ENCODE measurements at regions not wholly inside any gene's neighbourhood (a gene's known extent, or its start where the extent isn't known, plus 50 kb on each side); places are given as distances from the start of the nearest gene placed in this dataset.

- Histone ChIP-seq H3K9me3 (peaks cover 0 to 11% of the 10 kb centered on the region in 2 donors), H3K36me3 (no peaks in the 10 kb centered on the region), H3K4me1 (no peaks in the 10 kb centered on the region), H3K27me3 (no peaks in the 10 kb centered on the region), H3K4me3 (no peak overlapping the region), H3K27ac (peak overlapping the region; percentile 50 to 66)
- no peak for DNase-seq (ENCODE audit: low spot score)
- no peak for TF ChIP-seq CTCF (IDR thresholded peaks at IDR 0.05)
Measured at GRCh38 chr6:74733830-74734620, 471.8 kb downstream of the COL12A1 start.

- no peak for TF ChIP-seq CTCF (IDR thresholded peaks at IDR 0.05)
- Histone ChIP-seq H3K4me1 (no peaks in the 10 kb centered on the region), H3K36me3 (no peaks in the 10 kb centered on the region), H3K9me3 (peaks cover 0 to 7% of the 10 kb centered on the region in 2 donors), H3K27ac (no peak overlapping the region), H3K4me3 (no peak overlapping the region), H3K27me3 (no peaks in the 10 kb centered on the region)
- DNase-seq (ENCODE audit: low spot score) = no peak
Measured at GRCh38 chr6:74731931-74732330, 473.9 kb downstream of the COL12A1 start.

DNA sequence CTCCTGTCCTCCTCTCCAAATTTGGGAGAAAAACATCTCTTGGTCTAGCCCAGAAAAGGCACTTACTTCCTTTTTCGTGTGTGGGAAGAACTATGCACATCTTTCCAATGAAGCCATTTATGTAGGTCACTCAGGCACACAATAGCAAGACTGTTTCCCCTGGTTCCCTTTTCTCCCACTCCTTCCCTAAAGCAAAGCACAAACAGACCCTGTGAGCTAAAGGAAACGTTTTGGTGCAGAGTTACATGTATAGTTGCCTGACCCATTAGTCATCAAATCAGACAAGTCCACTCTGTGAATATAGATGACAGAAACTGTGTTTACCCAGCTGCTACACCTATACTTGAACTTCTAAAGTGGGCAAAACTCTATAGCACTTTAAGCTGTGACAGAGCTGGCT lies 474.6 kb downstream of the COL12A1 start:
- Histone ChIP-seq H3K36me3 (no peaks in the 10 kb centered on the region), H3K4me1 (no peaks in the 10 kb centered on the region), H3K4me3 (no peak overlapping the region), H3K27me3 (no peaks in the 10 kb centered on the region), H3K27ac (no peak overlapping the region), H3K9me3 (no peaks in the 10 kb centered on the region)
- DNase-seq (ENCODE audit: low spot score) = no peak
- no peak for TF ChIP-seq CTCF (IDR thresholded peaks at IDR 0.05)

- H3K4me3 ChIP-seq = no peak overlapping the region
- DNase-seq (ENCODE audit: low spot score) = no peak
- no peaks in the 10 kb centered on the region for H3K36me3 ChIP-seq
- H3K27me3 ChIP-seq = no peaks in the 10 kb centered on the region
- no peak overlapping the region for H3K27ac ChIP-seq
- H3K4me1 ChIP-seq = no peaks in the 10 kb centered on the region
- TF ChIP-seq CTCF (IDR thresholded peaks at IDR 0.05) = no peak
- peaks cover 0 to 14% of the 10 kb centered on the region in 2 donors for H3K9me3 ChIP-seq
Measured at GRCh38 chr6:74720923-74721322, 484.9 kb downstream of the COL12A1 start.

DNA sequence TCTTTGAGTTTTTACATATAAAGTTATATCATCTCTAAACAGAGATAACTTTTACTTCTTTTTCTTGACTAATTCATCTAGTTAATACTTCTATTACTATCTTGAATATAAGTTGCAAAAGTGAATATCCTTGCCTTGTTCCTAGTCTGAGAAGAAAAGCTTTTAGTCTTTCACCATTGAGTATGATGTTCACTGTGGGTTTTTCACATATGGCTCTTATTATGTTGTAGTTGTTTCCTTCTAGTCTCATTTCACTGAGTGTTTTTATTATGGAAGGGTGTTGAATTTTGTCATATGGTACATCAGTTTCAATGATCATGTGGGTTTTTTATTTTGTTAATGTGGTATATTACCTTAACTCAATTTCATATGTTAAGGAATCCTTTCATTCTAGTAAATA lies 488.3 kb downstream of the COL12A1 start:
- DNase-seq (ENCODE audit: low spot score) = no peak
- no peaks in the 10 kb centered on the region for H3K4me1 ChIP-seq
- no peaks in the 10 kb centered on the region for H3K36me3 ChIP-seq
- no peak for TF ChIP-seq CTCF (IDR thresholded peaks at IDR 0.05)
- no peaks in the 10 kb centered on the region for H3K27me3 ChIP-seq
- H3K4me3 ChIP-seq = no peak overlapping the region
- H3K9me3 ChIP-seq = peaks cover 0 to 14% of the 10 kb centered on the region in 2 donors
- no peak overlapping the region for H3K27ac ChIP-seq
